ENCODE measurements at regions not wholly inside any gene's neighbourhood (a gene's known extent, or its start where the extent isn't known, plus 50 kb on each side); places are given as distances from the start of the nearest gene placed in this dataset.

- TF ChIP-seq CTCF (conservative IDR thresholded peaks at IDR 0.05; ENCODE audit: low read length): no peak
- TF ChIP-seq EZH2phosphoT487 (IDR thresholded peaks at IDR 0.05; ENCODE audit: borderline replicate concordance, low read depth, low read length): no peak
Measured at GRCh38 chr1:208743361-208743760, 499.2 kb upstream of the PLXNA2 start.
